GM12878 (cell line): ENCODE measurements at regions not wholly inside any gene's neighbourhood (a gene's known extent, or its start where the extent isn't known, plus 50 kb on each side); places are given as distances from the start of the nearest gene placed in this dataset.

Experiments used
- ATAC-seq: fragments of 200-7000 bp; cut with Tn5 transposase; 3 replicates; pipeline ENCODE4 v1.9.1; 2020; ENCODE audit warnings: mild to moderate bottlenecking, moderate library complexity
- BruUV-seq: library from RNA; stranded (reverse); fragments of 400-500 nt; replicated peaks from 2 replicates; lab custom pipeline; 2021; lab: Mats Ljungman, UMichigan
- CTCF ChIA-PET: fragments of 300-600 bp; sonication (Branson Sonifier 250); formaldehyde crosslinking; extraction: SDS; loops from one replicate; lab custom pipeline; 2021; ENCODE audit warnings: inconsistent platforms; lab: Yijun Ruan, JAX
- POLR2A ChIA-PET: fragments of 350-600 bp; formaldehyde crosslinking; extraction: SDS; loops from one replicate; lab custom pipeline; 2021; ENCODE audit warnings: inconsistent platforms; lab: Charles Lee
- RAD21 ChIA-PET: fragments of 300-600 bp; sonication (Branson Sonifier 250); formaldehyde crosslinking; loops from one replicate; lab custom pipeline; 2023; ENCODE audit warnings: antibody characterized with exemption; ENCODE audit not compliant: unreplicated experiment; lab: Charles Lee
- SMC1A ChIA-PET: fragments of 300-600 bp; sonication (Branson Sonifier 250); formaldehyde crosslinking; loops from one replicate; lab custom pipeline; 2023; ENCODE audit not compliant: unreplicated experiment, uncharacterized antibody; lab: Charles Lee
- DNase-seq: peaks from one replicate; pipeline ENCODE4 v3.0.0-alpha.2; 2011; ENCODE audit warnings: low read depth, low spot score
- FAIRE-seq: peaks from 3 replicates; lab custom pipeline; 2011; peaks lifted over from hg19 to GRCh38; lab: Jason Lieb, UNC
- H2AFZ ChIP-seq: 2 replicates; pipeline ENCODE4 v1.6.0; 2011; ENCODE audit warnings: low read depth, low read length, control low read depth; ENCODE audit not compliant: control insufficient read depth
- H3K27ac ChIP-seq: 2 replicates; pipeline ENCODE4 v1.5.1; 2011; ENCODE audit warnings: control low read depth; ENCODE audit not compliant: control insufficient read depth, insufficient read depth
- H3K27me3 ChIP-seq, 2 experiments: replicated peaks in 1 of 2; 2 replicates each; pipeline versions ENCODE4 v1.6.0 to v1.6.1; 2011; ENCODE audit warnings: low read length in 1 of 2; ENCODE audit not compliant: control insufficient read depth in 2 of 2, insufficient read depth in 2 of 2
- H3K36me3 ChIP-seq, 2 experiments: 2 replicates each; pipeline ENCODE4 v1.5.1; 2011; ENCODE audit warnings: low read length in 1 of 2; ENCODE audit not compliant: control insufficient read depth in 2 of 2, insufficient read depth in 2 of 2
- H3K4me1 ChIP-seq: 2 replicates; pipeline ENCODE4 v1.6.1; 2011; ENCODE audit warnings: mild to moderate bottlenecking, low read length, moderate library complexity, mixed read lengths; ENCODE audit not compliant: control insufficient read depth, insufficient read depth
- H3K4me2 ChIP-seq: 2 replicates; pipeline ENCODE4 v1.6.0; 2011; ENCODE audit warnings: control low read depth; ENCODE audit not compliant: control insufficient read depth, insufficient read depth
- H3K4me3 ChIP-seq: fragments of 200-600 bp; sonication (generic); 2 replicates; pipeline ENCODE4 v1.5.1; 2016
- H3K79me2 ChIP-seq: 2 replicates; pipeline ENCODE4 v1.6.0; 2011; ENCODE audit warnings: low read length; ENCODE audit not compliant: control insufficient read depth, insufficient read depth
- H3K9ac ChIP-seq: 2 replicates; pipeline ENCODE4 v1.8.0; 2011; ENCODE audit warnings: low read length, control low read depth, mixed read lengths; ENCODE audit not compliant: control insufficient read depth, insufficient read depth
- H3K9me3 ChIP-seq: replicated peaks from 3 replicates; pipeline ENCODE4 v1.5.1; 2011; ENCODE audit warnings: mild to moderate bottlenecking, low read length; ENCODE audit not compliant: control insufficient read depth, insufficient read depth
- H4K20me1 ChIP-seq: 2 replicates; pipeline ENCODE4 v1.6.0; 2011; ENCODE audit not compliant: control insufficient read depth, insufficient read depth
- CEBPB ChIP-seq, 2 experiments: fragments of 150-350 bp in 1 of 2; IDR thresholded peaks; 2 replicates each; pipeline ENCODE4 v1.6.1; 2012 to 2014; ENCODE audit warnings: low read depth in 2 of 2, low read length in 2 of 2, borderline replicate concordance in 1 of 2, inconsistent platforms in 1 of 2
- HDAC6 ChIP-seq: fragments of 200-600 bp; sonication (generic); IDR thresholded peaks from one replicate; pipeline ENCODE4 v1.8.0; 2017; ENCODE audit warnings: antibody characterized with exemption; ENCODE audit not compliant: unreplicated experiment
- NFYA ChIP-seq: IDR thresholded peaks from 2 replicates; pipeline ENCODE4 v1.6.1; 2011; ENCODE audit warnings: low read depth, mild to moderate bottlenecking, low read length, improper control_type of control experiment, borderline replicate concordance
- NFYB ChIP-seq: IDR thresholded peaks from 2 replicates; pipeline ENCODE4 v1.6.1; 2011; ENCODE audit warnings: low read depth, mild to moderate bottlenecking, low read length, improper control_type of control experiment, moderate library complexity; ENCODE audit not compliant: insufficient read depth
- RELA ChIP-seq: fragments of 450-650 bp; IDR thresholded peaks from 2 replicates; pipeline ENCODE4 v1.8.0; 2014; ENCODE audit warnings: borderline replicate concordance; ENCODE audit not compliant: partially characterized antibody
- RFX5 ChIP-seq: IDR thresholded peaks from 2 replicates; pipeline ENCODE4 v1.6.1; 2011; ENCODE audit warnings: low read depth, low read length, improper control_type of control experiment
- SIN3A ChIP-seq: IDR thresholded peaks from 2 replicates; pipeline ENCODE4 v1.6.1; 2012; ENCODE audit warnings: low read depth, low read length, improper control_type of control experiment
- TCF12 ChIP-seq: IDR thresholded peaks from 2 replicates; pipeline ENCODE4 v1.6.1; 2011; ENCODE audit warnings: low read depth, mild to moderate bottlenecking, low read length
- WGBS: methylation state at CpG from one replicate; pipeline ENCODE4 v1.1.6; 2016; ENCODE audit warnings: low lambda C conversion rate; ENCODE audit not compliant: insufficient replicate concordance, insufficient coverage; ENCODE audit errors: missing lambda C conversion rate; 5-methylcytosine and 5-hydroxymethylcytosine counted together
- in situ Hi-C: fragments of 300-500 bp; cut with MboI; formaldehyde crosslinking; loops from 9 replicates; pipeline ENCODE4 v1.14.3; 2018; ENCODE audit warnings: mixed read lengths
- intact Hi-C: fragments of 100-400 bp; cut with micrococcal nuclease; formaldehyde crosslinking; loops from one replicate; pipeline ENCODE4 v1.14.2; 2022; ENCODE audit not compliant: unreplicated experiment
- TF ChIP-seq, protein P1 (sequence below): IDR thresholded peaks from 2 replicates; pipeline ENCODE4 v1.6.1; 2011; ENCODE audit warnings: low read depth, mild to moderate bottlenecking, low read length, moderate library complexity, borderline replicate concordance; ENCODE audit errors: extremely low read depth

DNA sequence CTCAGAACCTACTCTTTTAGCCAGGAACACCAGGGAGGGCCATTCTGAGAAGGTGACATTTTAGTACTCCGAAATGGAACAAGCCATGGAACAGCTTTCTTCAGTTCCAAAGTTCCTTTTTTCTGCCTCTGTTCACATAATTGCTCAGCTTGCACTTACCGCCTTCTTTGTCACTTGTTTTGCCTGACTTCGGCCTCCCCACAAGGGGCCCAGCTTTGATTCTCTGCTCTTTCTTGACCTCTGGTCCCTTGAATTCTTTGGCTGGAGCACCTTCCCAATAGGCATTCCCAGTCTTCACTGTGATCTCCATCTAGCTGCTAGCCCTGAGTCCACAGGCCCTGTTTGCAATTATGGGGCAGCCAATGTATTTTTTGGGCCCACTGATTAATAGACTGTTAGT, 51.4 kb upstream of the SLC7A14 start:
- in situ Hi-C loops: loop anchor here (10.0 kb wide), 1 partner anchor 583 kb away; no protein-coding TSS in a partner anchor
- Histone ChIP-seq H2AFZ (no peak overlapping the region), H3K9ac (no peak overlapping the region), H3K4me2 (no peak overlapping the region), H4K20me1 (no peaks in the 10 kb centered on the region; the same call in 1 of the 2 replicates), H3K4me3 (no peak overlapping the region)
- ChIA-PET SMC1A (no interaction called here), CTCF (interaction anchor here (0.9 to 1.2 kb wide), 2 partner anchors 9 to 223 kb away, joined by 3 to 4 read pairs; no protein-coding TSS in a partner anchor)
- no TSS peak for BruUV-seq
- no peak for ATAC-seq
- TF ChIP-seq TCF12: no peak
- no peak for TF ChIP-seq RELA
- no peak for TF ChIP-seq CEBPB (IDR thresholded peaks at IDR 0.05; ENCODE audit: borderline replicate concordance in 1 of 2, low read depth in 2 of 2, low read length in 2 of 2)
- TF ChIP-seq, protein P1, sequence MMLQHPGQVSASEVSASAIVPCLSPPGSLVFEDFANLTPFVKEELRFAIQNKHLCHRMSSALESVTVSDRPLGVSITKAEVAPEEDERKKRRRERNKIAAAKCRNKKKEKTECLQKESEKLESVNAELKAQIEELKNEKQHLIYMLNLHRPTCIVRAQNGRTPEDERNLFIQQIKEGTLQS: no peak
- no peak for TF ChIP-seq HDAC6
- no peak for TF ChIP-seq NFYA
- TF ChIP-seq RFX5: no peak
- no peak for TF ChIP-seq NFYB
- no peak for TF ChIP-seq SIN3A
- TF ChIP-seq, all 136 proteins: peak for 0
- peaks cover 25% of the 10 kb centered on the region for H3K4me1 ChIP-seq
- 92% methylated on average over 3 of the region's 3 CpGs for WGBS
- ChIA-PET POLR2A (no interaction called here), RAD21 (no interaction called here)
- no peak for FAIRE-seq
- intact Hi-C loops: no loop called here
- H3K9me3 ChIP-seq: peaks cover 2% of the 10 kb centered on the region; the same call in 1 of the 3 replicates
- peaks cover 0 to 11% of the 10 kb centered on the region in 2 experiments; a peak in 3 of 4 replicates for H3K27me3 ChIP-seq
- H3K36me3 ChIP-seq: no peaks in the 10 kb centered on the region
- no peak overlapping the region for H3K27ac ChIP-seq
- DNase-seq: no peak
- H3K79me2 ChIP-seq: no peaks in the 10 kb centered on the region
